ENCODE measurements at regions not wholly inside any gene's neighbourhood (a gene's known extent, or its start where the extent isn't known, plus 50 kb on each side); places are given as distances from the start of the nearest gene placed in this dataset.

DNA sequence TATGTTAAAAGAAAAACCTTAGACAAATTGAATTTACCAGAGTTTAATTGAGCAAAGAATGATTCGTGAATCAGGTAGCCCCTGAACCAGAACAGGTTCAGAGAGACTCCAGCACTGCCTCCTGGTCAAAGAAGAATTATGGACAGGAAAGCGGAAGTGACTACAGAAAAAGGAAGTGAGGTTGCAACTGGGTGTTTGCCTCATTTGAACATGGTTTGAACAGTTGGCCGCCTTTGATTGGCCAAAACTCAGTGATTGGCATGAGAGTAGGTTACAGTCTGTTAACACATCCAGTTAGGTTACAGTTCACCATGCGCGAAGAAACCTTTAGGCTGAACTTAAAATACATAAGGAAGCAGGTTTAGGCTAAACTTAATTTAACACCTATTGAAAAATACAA lies 248.8 kb downstream of the TFAP2A start:
- Histone ChIP-seq H3K36me3 (ENCODE audit: control insufficient read depth in 1 of 2, insufficient read depth in 2 of 2, low read length in 2 of 2) (no peaks in the 10 kb centered on the region), H3K9ac (ENCODE audit: low read length) (no peak overlapping the region), H2AFZ (ENCODE audit: low read depth, low read length, poor library complexity, severe bottlenecking) (no peak overlapping the region), H3K4me1 (ENCODE audit: control insufficient read depth in 1 of 2, insufficient read depth in 2 of 2, low read length in 2 of 2) (no peaks in the 10 kb centered on the region), H3K9me3 (ENCODE audit: control insufficient read depth in 1 of 2, insufficient read depth in 1 of 2, low read depth in 1 of 2, low read length in 2 of 2) (no peaks in the 10 kb centered on the region), H3K4me3 (replicated peaks in 1 of 2; ENCODE audit: low read depth in 1 of 2, low read length in 2 of 2) (no peak overlapping the region), H3K9me2 (ENCODE audit: insufficient read depth) (no peaks in the 10 kb centered on the region), H3K4me2 (ENCODE audit: low read length) (no peak overlapping the region), H3K27me3 (ENCODE audit: insufficient read depth, low read length) (no peaks in the 10 kb centered on the region), H3K27ac (ENCODE audit: low read depth, low read length) (no peak overlapping the region), H4K20me1 (ENCODE audit: insufficient read depth) (no peaks in the 10 kb centered on the region), H3K79me2 (ENCODE audit: insufficient read depth, low read length) (no peaks in the 10 kb centered on the region)
- CTCF ChIA-PET, result no interaction called here
- ATAC-seq (no peak), DNase-seq (ENCODE audit: low read depth, low spot score) (no peak)
- intact Hi-C loops (cut with micrococcal nuclease), result no loop called here
- RAD21 ChIA-PET (ENCODE audit: low non-redundant PET in 1 of 2, low total read pairs in 2 of 2, uncharacterized antibody in 2 of 2, unreplicated experiment in 2 of 2), result no interaction called here
- TF ChIP-seq SP1 (IDR thresholded peaks at IDR 0.05; ENCODE audit: low read depth) (no peak), ELF1 (IDR thresholded peaks at IDR 0.05; ENCODE audit: borderline replicate concordance, low read depth) (no peak), CBX3 (IDR thresholded peaks at IDR 0.05; ENCODE audit: low read depth) (no peak), SIN3A (IDR thresholded peaks at IDR 0.05; ENCODE audit: low read depth) (no peak)
- POLR2A ChIA-PET, result no interaction called here
- BruUV-seq (replicated peaks), result no TSS peak

DNA sequence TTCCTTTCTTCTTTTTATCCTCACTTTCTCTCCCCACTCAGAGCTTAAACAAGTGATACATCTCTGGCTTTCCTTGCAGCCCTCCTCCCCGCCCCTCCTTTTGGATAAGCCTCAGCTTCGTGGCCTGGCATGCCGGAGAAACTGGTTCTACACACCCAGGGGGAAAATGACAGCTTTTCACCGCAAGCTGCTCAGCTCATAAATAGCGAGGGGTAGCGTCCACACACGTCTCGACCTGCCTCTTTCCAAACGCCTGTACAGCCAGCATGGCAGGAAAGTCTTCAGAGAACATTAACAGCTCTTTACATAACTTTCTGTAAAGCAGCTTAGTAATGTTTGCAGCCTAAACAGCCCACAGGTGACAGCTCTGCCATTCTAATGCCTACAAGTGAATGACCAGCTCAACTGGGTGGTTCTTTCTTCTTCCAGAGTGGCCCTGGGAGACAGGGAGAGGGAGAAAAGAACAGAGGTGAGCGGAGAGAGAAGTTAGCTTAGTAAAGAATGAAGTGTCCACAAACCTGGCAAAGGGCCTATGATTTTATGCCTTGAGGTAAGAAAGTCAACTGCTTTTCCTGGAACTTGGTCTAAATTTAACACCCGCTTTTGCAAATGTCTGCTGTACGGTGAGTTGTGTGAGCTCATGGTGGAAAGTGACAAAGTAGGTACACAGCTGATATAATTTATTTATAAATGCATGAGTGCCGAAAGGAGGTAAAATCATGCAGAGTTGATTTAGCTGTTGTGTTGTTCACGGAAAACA lies 251.5 kb downstream of the TFAP2A start:
- no peak overlapping the region for H3K9ac ChIP-seq (ENCODE audit: low read length)
- no peak overlapping the region for H3K4me3 ChIP-seq (replicated peaks in 1 of 2; ENCODE audit: low read depth in 1 of 2, low read length in 2 of 2)
- no peak overlapping the region for H3K4me2 ChIP-seq (ENCODE audit: low read length)
- ChIA-PET CTCF (no interaction called here), POLR2A (no interaction called here), RAD21 (ENCODE audit: low non-redundant PET in 1 of 2, low total read pairs in 2 of 2, uncharacterized antibody in 2 of 2, unreplicated experiment in 2 of 2) (no interaction called here)
- no peaks in the 10 kb centered on the region for H3K36me3 ChIP-seq (ENCODE audit: control insufficient read depth in 1 of 2, insufficient read depth in 2 of 2, low read length in 2 of 2)
- intact Hi-C loops (cut with micrococcal nuclease), result no loop called here
- no peaks in the 10 kb centered on the region for H3K27me3 ChIP-seq (ENCODE audit: insufficient read depth, low read length)
- H3K27ac ChIP-seq (ENCODE audit: low read depth, low read length), result no peak overlapping the region
- no peaks in the 10 kb centered on the region for H4K20me1 ChIP-seq (ENCODE audit: insufficient read depth)
- H3K9me3 ChIP-seq (ENCODE audit: control insufficient read depth in 1 of 2, insufficient read depth in 1 of 2, low read depth in 1 of 2, low read length in 2 of 2), result no peaks in the 10 kb centered on the region
- no peaks in the 10 kb centered on the region for H3K4me1 ChIP-seq (ENCODE audit: control insufficient read depth in 1 of 2, insufficient read depth in 2 of 2, low read length in 2 of 2)
- H3K9me2 ChIP-seq (ENCODE audit: insufficient read depth), result no peaks in the 10 kb centered on the region
- ATAC-seq (no peak), DNase-seq (ENCODE audit: low read depth, low spot score) (no peak)
- TF ChIP-seq, protein P1, sequence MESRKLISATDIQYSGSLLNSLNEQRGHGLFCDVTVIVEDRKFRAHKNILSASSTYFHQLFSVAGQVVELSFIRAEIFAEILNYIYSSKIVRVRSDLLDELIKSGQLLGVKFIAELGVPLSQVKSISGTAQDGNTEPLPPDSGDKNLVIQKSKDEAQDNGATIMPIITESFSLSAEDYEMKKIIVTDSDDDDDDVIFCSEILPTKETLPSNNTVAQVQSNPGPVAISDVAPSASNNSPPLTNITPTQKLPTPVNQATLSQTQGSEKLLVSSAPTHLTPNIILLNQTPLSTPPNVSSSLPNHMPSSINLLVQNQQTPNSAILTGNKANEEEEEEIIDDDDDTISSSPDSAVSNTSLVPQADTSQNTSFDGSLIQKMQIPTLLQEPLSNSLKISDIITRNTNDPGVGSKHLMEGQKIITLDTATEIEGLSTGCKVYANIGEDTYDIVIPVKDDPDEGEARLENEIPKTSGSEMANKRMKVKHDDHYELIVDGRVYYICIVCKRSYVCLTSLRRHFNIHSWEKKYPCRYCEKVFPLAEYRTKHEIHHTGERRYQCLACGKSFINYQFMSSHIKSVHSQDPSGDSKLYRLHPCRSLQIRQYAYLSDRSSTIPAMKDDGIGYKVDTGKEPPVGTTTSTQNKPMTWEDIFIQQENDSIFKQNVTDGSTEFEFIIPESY (IDR thresholded peaks at IDR 0.05; ENCODE audit: extremely low read depth, insufficient replicate concordance, low read length), result no peak
- TF ChIP-seq, protein P2, sequence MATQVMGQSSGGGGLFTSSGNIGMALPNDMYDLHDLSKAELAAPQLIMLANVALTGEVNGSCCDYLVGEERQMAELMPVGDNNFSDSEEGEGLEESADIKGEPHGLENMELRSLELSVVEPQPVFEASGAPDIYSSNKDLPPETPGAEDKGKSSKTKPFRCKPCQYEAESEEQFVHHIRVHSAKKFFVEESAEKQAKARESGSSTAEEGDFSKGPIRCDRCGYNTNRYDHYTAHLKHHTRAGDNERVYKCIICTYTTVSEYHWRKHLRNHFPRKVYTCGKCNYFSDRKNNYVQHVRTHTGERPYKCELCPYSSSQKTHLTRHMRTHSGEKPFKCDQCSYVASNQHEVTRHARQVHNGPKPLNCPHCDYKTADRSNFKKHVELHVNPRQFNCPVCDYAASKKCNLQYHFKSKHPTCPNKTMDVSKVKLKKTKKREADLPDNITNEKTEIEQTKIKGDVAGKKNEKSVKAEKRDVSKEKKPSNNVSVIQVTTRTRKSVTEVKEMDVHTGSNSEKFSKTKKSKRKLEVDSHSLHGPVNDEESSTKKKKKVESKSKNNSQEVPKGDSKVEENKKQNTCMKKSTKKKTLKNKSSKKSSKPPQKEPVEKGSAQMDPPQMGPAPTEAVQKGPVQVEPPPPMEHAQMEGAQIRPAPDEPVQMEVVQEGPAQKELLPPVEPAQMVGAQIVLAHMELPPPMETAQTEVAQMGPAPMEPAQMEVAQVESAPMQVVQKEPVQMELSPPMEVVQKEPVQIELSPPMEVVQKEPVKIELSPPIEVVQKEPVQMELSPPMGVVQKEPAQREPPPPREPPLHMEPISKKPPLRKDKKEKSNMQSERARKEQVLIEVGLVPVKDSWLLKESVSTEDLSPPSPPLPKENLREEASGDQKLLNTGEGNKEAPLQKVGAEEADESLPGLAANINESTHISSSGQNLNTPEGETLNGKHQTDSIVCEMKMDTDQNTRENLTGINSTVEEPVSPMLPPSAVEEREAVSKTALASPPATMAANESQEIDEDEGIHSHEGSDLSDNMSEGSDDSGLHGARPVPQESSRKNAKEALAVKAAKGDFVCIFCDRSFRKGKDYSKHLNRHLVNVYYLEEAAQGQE (IDR thresholded peaks at IDR 0.05; ENCODE audit: low read depth), result no peak
- TF ChIP-seq CBX3 (IDR thresholded peaks at IDR 0.05; ENCODE audit: low read depth) (no peak), ELF1 (IDR thresholded peaks at IDR 0.05; ENCODE audit: borderline replicate concordance, low read depth) (no peak), SRF (IDR thresholded peaks at IDR 0.05; ENCODE audit: low read depth) (no peak), RAD21 (IDR thresholded peaks at IDR 0.05; ENCODE audit: low read depth) (no peak), EZH2 (IDR thresholded peaks at IDR 0.05) (no peak), CEBPB (IDR thresholded peaks at IDR 0.05; ENCODE audit: low read depth) (no peak), ZFX (IDR thresholded peaks at IDR 0.05) (no peak), FOSL1 (IDR thresholded peaks at IDR 0.05; ENCODE audit: low read depth) (no peak), SP1 (IDR thresholded peaks at IDR 0.05; ENCODE audit: low read depth) (no peak)
- TF ChIP-seq, protein P3, sequence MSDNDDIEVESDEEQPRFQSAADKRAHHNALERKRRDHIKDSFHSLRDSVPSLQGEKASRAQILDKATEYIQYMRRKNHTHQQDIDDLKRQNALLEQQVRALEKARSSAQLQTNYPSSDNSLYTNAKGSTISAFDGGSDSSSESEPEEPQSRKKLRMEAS (IDR thresholded peaks at IDR 0.05), result no peak
- TF ChIP-seq, protein P4, sequence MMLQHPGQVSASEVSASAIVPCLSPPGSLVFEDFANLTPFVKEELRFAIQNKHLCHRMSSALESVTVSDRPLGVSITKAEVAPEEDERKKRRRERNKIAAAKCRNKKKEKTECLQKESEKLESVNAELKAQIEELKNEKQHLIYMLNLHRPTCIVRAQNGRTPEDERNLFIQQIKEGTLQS (IDR thresholded peaks at IDR 0.05), result no peak
- BruUV-seq (replicated peaks), result no TSS peak
- H3K79me2 ChIP-seq (ENCODE audit: insufficient read depth, low read length), result no peaks in the 10 kb centered on the region
- no peak overlapping the region for H2AFZ ChIP-seq (ENCODE audit: low read depth, low read length, poor library complexity, severe bottlenecking)
